ENCODE measurements at regions not wholly inside any gene's neighbourhood (a gene's known extent, or its start where the extent isn't known, plus 50 kb on each side); places are given as distances from the start of the nearest gene placed in this dataset.
"Not testable (repeated sequence)": the region's sequence is repeated elsewhere in the genome, so short reads cannot be mapped to it uniquely, and the experiment has no call there.

DNA sequence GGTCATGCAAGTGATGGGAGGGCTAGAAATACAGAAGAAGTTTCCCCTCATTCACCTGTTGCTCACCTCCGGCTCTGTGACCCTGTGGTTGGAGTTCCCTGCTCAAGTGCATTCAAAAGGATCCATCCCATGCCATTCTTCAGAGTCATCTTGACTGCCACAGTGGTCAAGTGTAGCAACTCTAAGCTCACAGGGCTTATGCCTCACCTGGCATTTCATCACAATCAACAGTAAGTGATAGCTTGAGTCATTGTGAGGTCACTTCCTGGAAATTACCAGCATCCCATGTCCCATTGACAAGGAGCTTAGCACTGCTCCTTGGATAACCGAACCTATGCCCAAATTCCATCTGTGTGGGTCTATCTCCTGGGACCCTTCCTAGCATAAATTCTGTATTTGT is 55.6 kb downstream of the OR4C45 start:
- no peak for DNase-seq

GRCh38 chr11:50098186-50098725 is 65.6 kb downstream of the OR4C45 start:
- DNase-seq = no peak

DNA sequence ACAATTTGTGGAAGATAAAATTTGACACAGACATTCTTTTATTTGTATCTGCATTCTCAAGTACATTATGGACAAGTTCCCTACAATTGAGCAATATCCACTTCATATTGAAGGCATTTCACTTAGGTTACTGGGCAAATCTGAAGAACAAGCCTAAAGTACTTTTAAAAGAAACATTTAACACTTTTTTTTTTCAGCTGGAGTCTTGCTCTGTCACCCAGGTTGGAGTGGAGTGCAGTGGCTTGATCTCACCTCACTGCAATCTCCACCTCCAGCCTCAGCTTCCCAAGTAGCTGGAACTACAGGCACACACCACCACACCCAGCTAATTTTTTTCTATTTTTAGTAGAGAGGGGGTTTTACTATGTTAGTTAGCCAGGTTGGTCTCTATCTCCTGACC is 70.2 kb downstream of the OR4C45 start:
- DNase-seq = no peak

DNA sequence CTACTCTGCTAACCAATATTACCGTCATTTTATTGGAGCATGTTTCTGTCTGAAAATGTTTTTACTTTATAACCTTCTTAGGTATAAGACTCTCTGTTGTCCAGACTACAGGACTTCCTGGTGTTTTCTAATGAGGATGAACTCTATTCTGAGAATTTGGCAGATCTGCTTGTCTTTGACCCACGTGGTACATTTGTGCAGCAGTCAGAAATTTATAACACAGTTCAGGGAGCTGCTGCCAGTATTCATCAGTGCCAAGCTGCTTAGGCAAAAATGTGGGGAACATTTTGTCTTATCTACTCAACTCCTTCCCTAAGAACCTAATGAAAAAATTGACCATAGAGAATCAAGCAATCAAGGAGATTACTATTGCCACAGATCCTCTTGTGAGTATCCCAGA is 108.0 kb downstream of the OR4C45 start:
- DNase-seq = not testable (repeated sequence)

- DNase-seq = not testable (repeated sequence)
Observed at GRCh38 chr11:50146308-50146707, 113.6 kb downstream of the OR4C45 start.

DNA sequence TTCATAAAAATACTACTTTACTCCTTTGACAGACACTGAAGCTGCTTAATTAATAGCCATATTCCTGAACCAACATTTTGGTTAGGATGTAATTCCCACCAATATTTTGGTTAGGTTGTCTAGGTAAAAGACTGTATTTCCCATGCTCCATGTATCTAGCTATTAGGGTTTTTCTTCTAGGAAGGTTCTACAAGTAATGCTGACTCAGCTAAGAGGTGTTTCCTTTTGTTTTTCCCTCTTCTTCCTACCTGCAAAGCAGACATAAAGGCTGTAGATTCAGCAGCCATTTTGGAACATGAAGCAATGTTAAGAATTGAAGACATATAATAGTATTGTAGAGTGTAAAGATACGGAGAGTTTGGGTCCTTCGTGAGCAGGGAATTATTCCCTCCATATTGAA is 115.3 kb downstream of the OR4C45 start:
- DNase-seq = not testable (repeated sequence)

DNA sequence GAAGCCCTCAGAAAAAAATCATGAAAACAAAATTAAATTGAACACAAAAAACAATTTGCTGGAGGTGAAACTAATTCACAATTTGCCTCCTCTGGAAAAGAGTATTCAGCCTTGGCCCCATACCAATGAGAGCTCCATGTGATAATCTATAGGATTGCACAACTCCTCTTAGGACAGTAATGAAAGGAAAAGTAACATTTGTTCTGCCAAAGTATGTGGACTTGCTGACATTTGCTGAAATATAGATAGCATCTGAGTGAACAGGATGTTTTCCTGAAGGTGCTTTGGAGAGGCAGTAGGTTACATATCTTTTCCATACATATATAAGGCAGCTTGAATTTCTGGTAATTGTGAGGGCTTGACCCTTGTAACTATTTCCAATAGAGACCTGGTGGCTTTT is 122.8 kb downstream of the OR4C45 start:
- no peak for DNase-seq

GRCh38 chr11:50164050-50164449 is 131.4 kb downstream of the OR4C45 start:
- DNase-seq = no peak

DNA sequence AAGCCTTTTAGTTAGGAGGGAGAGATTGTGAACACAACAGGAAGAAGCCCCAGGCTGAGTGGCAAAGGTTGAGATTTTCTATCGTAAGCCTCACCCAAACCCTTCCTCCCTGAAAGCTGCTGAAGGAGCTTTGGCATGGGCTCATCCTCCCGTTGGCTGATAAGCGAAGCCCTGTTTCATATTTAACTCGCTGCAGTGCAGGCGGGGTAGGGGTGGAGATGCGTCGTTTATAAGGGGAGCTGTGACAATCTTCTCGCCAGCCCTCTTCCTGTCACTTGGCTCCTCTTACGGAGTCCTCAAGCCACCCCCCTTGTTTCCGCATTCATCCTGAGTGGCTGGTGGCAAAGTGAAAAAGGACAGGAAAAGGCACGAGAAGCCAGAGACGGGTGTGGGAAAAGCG is 137.0 kb downstream of the OR4C45 start:
- DNase-seq = no peak

- no peak for DNase-seq
Observed at GRCh38 chr11:50170115-50170514, 137.4 kb downstream of the OR4C45 start.

DNA sequence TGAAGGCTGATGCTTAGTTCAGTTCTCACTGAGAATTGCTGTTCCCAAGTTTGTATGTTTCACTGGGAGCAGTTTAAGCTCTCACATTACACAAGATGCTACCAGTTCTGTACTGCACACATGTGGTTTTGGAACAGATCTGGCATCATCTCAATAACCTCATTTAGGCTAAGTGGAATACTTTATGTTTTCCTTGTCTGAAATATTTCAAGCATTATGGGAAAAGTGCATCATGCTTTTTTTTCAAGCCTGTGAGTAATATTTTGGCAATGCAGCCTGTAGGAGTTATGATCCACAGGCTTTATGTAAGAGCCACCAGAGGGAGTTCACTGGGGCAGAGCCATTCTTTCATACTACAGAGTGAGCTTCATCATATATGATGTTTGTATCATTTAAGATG is 141.5 kb downstream of the OR4C45 start:
- no peak for DNase-seq

DNA sequence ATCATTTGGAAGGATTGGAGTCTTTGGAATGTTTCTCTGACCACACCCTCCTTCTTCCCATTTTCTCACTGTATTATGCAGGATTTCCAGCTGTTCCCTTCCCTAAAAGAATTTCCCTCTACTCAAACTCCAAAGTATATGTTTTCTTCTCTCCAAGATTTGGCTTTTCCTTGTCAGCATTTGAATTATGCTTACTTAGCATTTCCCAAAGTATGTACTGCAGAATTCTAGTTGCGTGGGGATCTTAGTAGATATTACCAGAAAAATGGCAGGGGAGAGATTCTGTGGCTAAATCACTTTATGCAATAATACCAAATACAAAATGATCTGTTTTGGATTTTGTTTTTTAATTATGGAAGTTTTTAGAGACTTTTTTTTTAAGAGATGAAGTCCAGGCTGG is 142.3 kb downstream of the OR4C45 start:
- DNase-seq = no peak

- no peak for DNase-seq
Observed at GRCh38 chr11:50178737-50179136, 146.1 kb downstream of the OR4C45 start.

DNA sequence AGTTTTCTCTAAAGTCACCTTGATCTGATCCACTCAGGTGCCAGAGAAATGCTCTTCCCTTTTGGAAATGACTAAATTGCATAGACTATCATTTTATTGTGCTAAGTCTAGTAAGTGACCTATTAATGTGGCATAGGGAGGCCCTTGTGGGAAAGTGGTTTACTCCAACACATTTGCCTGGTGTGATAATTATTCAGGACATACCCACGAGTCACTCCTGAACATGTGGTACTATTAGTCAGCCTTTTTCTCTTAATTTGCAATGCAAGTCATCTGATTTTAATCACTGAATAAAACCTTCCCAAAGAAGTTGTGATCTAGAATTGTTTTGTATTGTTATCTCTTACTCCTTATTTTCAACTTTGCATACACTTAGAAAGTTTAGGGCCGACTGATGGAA is 148.7 kb downstream of the OR4C45 start:
- DNase-seq = no peak

DNA sequence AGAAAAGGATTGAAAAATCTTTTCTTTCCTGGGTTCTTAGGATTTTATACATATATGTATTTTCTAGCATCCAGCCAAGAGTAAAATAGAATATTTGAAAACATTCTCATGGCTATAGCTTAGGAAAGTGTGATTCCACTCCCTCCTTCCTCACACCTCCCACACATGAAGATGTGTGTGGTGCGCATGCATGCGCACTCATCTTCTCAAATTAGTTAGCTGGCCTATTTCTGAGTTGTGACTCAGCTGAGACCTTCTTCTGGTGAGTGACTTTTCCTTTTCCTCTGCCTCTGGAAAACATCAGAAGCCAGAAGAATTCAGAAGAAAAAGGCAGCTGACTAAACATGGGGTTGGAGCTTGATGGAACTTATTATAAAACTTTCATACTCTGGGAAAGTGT is 149.8 kb downstream of the OR4C45 start:
- peak in 13 of 56 donors; percentile 1 to 77 (median 12) for DNase-seq

GRCh38 chr11:50183170-50183569 is 150.5 kb downstream of the OR4C45 start:
- DNase-seq = peak in 1 of 56 donors; percentile 2

DNA sequence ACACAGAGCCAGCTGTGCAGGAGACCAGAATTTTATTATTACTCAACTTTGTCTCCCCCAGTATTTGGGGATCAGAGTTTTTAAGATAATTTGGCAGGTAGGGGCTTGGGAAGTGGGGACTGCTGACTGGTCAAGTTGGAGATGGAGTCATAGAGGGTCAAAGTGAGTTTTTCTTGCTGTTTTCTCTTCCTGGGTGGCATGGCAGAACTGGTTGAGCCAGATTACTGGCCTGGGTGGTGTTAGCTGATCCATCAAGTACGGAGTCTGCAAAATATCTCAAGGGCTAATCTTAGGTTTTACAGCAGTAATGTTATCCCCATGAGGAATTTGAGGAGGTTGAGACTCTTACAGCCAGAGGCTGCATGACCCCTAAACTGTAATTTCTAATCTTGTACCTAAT is 153.5 kb downstream of the OR4C45 start:
- DNase-seq = no peak

GRCh38 chr11:50187220-50187619 is 154.5 kb downstream of the OR4C45 start:
- DNase-seq = no peak

DNA sequence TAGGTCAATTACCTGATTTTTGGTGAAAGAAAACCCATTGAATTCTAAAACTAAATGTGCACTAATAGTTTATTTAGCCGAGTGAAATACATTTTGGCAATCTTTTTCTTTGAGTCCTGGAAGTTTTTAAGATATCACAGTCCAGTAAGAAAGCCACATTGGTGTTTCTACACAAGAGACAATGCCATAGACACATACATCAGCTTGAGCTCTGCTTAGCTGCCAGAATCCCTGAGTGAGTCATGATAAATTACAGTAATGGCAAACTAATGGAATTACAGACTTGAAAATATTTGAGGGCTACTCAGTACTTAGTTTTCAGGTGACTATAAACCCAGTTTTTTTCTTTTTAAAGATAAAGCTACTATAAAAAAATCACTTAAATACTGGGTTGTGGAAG is 155.4 kb downstream of the OR4C45 start:
- DNase-seq = no peak

DNA sequence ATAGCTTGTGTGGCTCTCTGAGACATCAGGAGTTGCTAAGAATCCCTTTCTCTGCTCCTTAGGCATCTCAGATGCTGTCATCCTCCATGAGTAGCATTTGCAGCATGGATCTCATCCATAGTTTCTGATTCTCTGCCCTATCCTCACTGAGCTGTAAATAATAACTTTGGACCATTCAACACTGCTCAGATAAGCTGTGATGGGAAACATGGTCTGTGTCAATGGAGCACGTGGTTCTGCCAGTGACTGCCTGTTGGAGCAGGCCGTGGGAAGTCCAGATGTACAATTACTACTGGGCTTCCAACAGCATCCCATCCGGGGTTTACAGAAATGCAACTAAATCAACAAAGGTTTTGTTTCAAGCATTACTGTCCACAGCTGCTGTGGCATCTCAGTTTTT is 160.1 kb downstream of the OR4C45 start:
- DNase-seq = no peak

DNA sequence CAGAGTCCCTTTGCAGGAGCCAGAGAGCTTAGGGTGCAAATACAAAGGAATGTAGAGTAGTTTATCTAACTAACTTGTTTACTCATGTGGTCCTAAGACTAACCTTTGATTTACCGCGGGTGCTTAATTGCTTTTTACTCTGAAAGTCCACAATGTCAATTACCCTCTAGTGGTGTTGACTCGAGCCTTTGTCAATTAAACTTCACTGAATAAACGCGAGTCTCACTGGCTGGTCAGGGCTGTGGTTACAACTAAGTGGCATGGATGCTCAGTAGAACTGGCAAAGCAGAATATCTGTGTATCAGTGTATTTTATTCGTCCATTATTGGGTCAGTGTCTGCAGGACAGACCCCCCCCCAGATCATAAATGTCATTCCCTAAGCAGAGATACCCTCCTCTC is 181.7 kb downstream of the OR4C45 start:
- no peak for DNase-seq

DNA sequence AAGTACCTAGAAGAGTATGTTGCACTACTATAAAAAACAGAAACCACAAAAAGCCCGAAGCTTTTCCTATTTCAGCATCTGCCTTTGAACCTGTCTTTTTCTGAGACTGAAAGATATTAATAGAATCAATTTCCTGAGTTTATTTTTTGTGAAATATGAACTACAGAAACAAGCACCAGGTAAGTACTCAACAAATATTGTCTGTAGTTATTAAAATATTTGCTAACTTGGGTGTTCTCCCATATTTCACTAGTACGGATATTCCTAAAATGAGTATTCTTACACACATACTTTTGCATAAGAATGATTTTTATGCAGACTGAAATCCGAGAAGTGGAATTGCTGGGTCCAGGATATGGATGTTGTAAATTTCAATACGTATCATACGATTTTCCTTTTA is 188.0 kb downstream of the OR4C45 start:
- no peak for DNase-seq

DNA sequence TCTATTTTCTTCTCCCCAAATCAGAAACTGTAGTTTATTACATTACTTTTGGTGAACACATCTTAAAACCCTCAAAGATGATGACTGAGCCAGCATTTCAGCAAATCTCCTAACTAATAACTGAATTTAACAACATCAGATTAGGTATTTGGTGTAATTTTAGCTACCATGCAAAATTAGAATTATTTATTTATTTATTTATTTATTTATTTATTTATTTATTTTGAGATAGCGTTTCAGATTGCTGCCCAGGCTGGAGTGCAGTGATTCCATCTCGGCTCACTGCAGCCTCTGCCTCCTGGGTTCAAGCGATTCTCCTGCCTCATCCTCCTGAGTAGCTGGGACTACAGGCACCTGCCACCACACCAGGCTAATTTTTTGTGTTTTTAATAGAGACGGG is 205.7 kb downstream of the OR4C45 start:
- not testable (repeated sequence) for DNase-seq

DNA sequence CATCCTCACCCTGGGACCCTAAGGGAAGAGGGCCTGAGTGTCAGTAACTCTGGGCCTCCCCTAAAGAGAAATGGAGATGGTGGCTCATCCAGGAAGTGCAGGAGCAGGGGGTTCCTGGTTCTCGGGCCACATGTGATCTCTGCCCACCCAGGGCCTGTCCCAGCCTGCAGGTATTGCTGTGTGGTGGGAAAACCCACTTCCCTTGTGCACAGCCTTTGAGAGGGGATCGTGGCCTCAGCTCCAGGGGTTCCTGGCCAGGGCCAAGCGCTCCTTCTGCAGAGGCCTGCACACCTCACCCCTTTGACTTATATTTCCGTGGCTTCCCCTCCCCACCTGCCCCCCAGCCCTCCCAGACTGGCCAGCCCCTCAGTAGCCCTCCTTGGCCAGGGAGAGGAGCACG is 213.5 kb downstream of the OR4C45 start:
- no peak for DNase-seq

Data from amygdala (tissue), 56 donors.